ENCODE measurements at regions not wholly inside any gene's neighbourhood (a gene's known extent, or its start where the extent isn't known, plus 50 kb on each side); places are given as distances from the start of the nearest gene placed in this dataset.
"Not testable (repeated sequence)": the region's sequence is repeated elsewhere in the genome, so short reads cannot be mapped to it uniquely, and the experiment has no call there.

DNA sequence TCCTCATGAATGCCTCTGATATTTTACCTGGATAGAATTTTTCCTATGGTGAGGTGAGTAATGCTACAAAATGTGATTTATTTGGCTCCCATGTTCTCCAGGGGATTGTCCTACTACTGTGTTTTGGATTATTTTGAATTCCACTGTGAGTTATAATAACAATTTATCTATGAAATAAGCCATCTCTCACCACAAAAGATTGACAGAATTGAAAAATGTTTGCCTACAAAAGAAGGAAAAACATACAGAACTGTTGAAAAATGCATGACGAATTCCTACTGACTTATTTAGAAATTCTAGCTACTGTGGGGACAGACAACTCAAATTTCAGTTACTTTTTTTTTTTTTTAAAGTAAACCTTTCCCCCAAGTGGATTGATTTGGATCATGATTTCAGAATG, 463.7 kb upstream of the GRIN3A start:
- H3K9me3 ChIP-seq (ENCODE audit: insufficient read depth, low read length), result no peaks in the 10 kb centered on the region

DNA sequence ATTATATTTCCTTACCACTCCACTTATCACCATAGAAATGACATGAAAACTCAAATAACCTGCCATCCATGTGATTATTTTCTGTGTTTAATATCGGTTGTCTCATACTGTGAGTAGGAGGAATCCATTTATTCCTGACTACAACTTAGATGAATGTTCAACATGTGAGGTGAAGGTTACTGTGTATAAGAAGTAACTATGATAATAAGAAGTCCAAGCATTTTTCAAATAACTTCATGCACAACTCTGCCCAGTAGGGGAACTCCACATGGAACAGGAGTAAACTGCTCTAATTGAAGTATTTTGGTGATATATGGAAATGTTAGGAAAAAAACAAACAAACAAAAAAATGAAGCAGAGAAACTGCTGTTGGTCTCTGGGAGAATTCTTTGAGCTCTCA, 447.5 kb upstream of the GRIN3A start:
- H3K27me3 ChIP-seq (ENCODE audit: insufficient read depth, insufficient read length), result no peaks in the 10 kb centered on the region
- no peak for DNase-seq (ENCODE audit: low read depth, low spot score)
- H3K9me3 ChIP-seq (ENCODE audit: insufficient read depth, low read length), result no peaks in the 10 kb centered on the region
- no peaks in the 10 kb centered on the region for H3K36me3 ChIP-seq (ENCODE audit: insufficient read depth, insufficient read length, low read length)
- H3K9ac ChIP-seq (ENCODE audit: insufficient read length, low read depth), result no peak overlapping the region
- H3K4me3 ChIP-seq (ENCODE audit: insufficient read length, low read depth), result no peak overlapping the region
- H3K4me1 ChIP-seq (ENCODE audit: insufficient read depth, insufficient read length), result no peaks in the 10 kb centered on the region
- TF ChIP-seq SUZ12 (IDR thresholded peaks at IDR 0.05; ENCODE audit: extremely low read depth, insufficient read depth, insufficient read length), result no peak
- no peak for TF ChIP-seq ZNF274 (IDR thresholded peaks at IDR 0.05; ENCODE audit: low read depth, low read length)
- no peak for TF ChIP-seq YY1 (IDR thresholded peaks at IDR 0.05; ENCODE audit: insufficient read depth, insufficient read length)

More for the DNA sequence above, 463.7 kb upstream of the GRIN3A start:
- H3K4me3 ChIP-seq (ENCODE audit: insufficient read length, low read depth), result no peak overlapping the region
- DNase-seq (ENCODE audit: low read depth, low spot score), result no peak
- TF ChIP-seq SUZ12 (IDR thresholded peaks at IDR 0.05; ENCODE audit: extremely low read depth, insufficient read depth, insufficient read length), result no peak
- no peak for TF ChIP-seq ZNF274 (IDR thresholded peaks at IDR 0.05; ENCODE audit: low read depth, low read length)
- TF ChIP-seq YY1 (IDR thresholded peaks at IDR 0.05; ENCODE audit: insufficient read depth, insufficient read length), result no peak
- no peak overlapping the region for H3K9ac ChIP-seq (ENCODE audit: insufficient read length, low read depth)
- H3K4me1 ChIP-seq (ENCODE audit: insufficient read depth, insufficient read length), result no peaks in the 10 kb centered on the region
- H3K27me3 ChIP-seq (ENCODE audit: insufficient read depth, insufficient read length), result no peaks in the 10 kb centered on the region
- no peaks in the 10 kb centered on the region for H3K36me3 ChIP-seq (ENCODE audit: insufficient read depth, insufficient read length, low read length)

DNA sequence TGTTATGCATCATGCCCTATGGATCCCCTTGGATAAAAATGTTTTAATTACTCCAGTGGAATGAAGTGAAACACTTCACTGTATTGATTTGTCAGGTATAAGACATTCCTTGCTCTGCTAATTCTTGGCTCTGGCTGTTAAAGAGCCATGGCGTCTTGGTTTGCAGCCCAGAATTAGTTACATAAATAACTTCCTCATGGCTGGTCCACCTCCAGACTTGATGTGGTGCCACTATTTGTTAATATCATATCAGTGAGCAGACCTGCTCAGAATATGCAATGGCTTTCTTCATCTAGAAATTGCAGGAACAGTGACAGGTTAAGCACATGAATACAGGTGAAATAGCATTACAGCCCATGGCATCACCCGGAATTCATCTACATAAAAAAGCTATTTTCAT, 446.9 kb upstream of the GRIN3A start:
- Histone ChIP-seq H3K27me3 (ENCODE audit: insufficient read depth, insufficient read length) (no peaks in the 10 kb centered on the region), H3K9ac (ENCODE audit: insufficient read length, low read depth) (no peak overlapping the region), H3K36me3 (ENCODE audit: insufficient read depth, insufficient read length, low read length) (no peaks in the 10 kb centered on the region), H3K4me3 (ENCODE audit: insufficient read length, low read depth) (no peak overlapping the region), H3K4me1 (ENCODE audit: insufficient read depth, insufficient read length) (no peaks in the 10 kb centered on the region), H3K9me3 (ENCODE audit: insufficient read depth, low read length) (no peaks in the 10 kb centered on the region)
- no peak for DNase-seq (ENCODE audit: low read depth, low spot score)
- TF ChIP-seq YY1 (IDR thresholded peaks at IDR 0.05; ENCODE audit: insufficient read depth, insufficient read length) (no peak), SUZ12 (IDR thresholded peaks at IDR 0.05; ENCODE audit: extremely low read depth, insufficient read depth, insufficient read length) (no peak), ZNF274 (IDR thresholded peaks at IDR 0.05; ENCODE audit: low read depth, low read length) (no peak)

DNA sequence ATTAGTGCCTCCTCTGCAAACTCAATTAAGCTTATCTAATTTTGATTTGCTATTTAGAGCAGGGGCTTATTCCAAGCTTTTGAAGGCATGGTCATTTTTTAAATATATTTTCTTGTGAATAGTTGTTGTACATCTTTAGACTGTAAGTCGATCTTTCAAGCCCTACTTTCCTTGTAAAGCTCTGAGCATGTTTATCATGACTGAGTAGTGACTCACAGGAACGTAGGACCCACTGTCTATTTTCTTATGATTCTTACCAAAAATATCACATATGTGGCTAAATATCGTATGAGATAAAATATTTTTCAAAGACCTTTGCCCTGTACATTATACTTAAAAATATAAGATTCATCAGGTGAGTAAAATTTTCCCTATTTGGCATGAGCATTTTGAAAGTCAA, 440.4 kb upstream of the GRIN3A start:
- no peak for TF ChIP-seq YY1 (IDR thresholded peaks at IDR 0.05; ENCODE audit: insufficient read depth, insufficient read length)
- TF ChIP-seq ZNF274 (IDR thresholded peaks at IDR 0.05; ENCODE audit: low read depth, low read length), result no peak
- no peak for TF ChIP-seq SUZ12 (IDR thresholded peaks at IDR 0.05; ENCODE audit: extremely low read depth, insufficient read depth, insufficient read length)
- Histone ChIP-seq H3K9ac (ENCODE audit: insufficient read length, low read depth) (no peak overlapping the region), H3K36me3 (ENCODE audit: insufficient read depth, insufficient read length, low read length) (no peaks in the 10 kb centered on the region), H3K27me3 (ENCODE audit: insufficient read depth, insufficient read length) (no peaks in the 10 kb centered on the region), H3K4me1 (ENCODE audit: insufficient read depth, insufficient read length) (no peaks in the 10 kb centered on the region), H3K4me3 (ENCODE audit: insufficient read length, low read depth) (no peak overlapping the region), H3K9me3 (ENCODE audit: insufficient read depth, low read length) (no peaks in the 10 kb centered on the region)
- no peak for DNase-seq (ENCODE audit: low read depth, low spot score)

DNA sequence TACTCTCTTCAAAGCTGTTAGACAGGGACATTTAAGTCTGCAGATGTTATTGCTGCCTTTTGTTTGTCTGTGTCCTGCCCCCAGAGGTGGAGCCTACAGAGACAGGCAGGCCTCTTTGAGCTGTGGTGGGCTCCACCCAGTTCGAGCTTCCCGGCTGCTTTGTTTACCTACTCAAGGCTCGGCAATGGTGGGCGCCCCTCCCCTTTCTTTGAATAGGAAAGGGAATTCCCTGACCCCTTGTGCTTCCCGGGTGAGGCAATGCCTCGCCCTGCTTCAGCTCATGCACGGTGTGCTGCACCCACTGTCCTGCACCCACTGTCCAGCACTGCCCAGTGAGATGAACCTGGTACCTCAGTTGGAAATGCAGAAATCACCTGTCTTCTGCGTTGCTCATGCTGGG, 435.8 kb upstream of the GRIN3A start:
- H3K27me3 ChIP-seq (ENCODE audit: insufficient read depth, insufficient read length); H3K4me1 ChIP-seq (ENCODE audit: insufficient read depth, insufficient read length); H3K9me3 ChIP-seq (ENCODE audit: insufficient read depth, low read length); H3K36me3 ChIP-seq (ENCODE audit: insufficient read depth, insufficient read length, low read length); DNase-seq (ENCODE audit: low read depth, low spot score); H3K9ac ChIP-seq (ENCODE audit: insufficient read length, low read depth); H3K4me3 ChIP-seq (ENCODE audit: insufficient read length, low read depth): not testable (repeated sequence)

DNA sequence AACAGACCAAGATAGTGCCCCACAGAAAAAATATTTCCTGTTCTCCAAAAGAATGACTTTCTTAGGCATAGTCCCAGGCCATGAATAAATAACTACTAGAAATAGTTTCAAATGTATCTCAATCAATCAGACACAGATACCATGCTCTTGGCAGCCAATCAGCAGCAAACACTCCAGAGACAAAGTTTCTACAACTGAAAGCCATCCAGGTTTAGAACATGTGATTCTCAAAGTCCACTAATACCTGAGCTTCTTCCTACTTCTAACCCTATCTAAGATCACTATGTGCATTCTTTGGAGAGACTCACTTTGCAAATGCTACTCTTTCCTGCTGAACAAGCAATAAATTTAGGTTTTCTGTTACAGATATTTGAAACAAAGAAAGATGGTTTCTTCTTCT, 425.8 kb upstream of the GRIN3A start:
- no peak for DNase-seq (ENCODE audit: low read depth, low spot score)
- Histone ChIP-seq H3K9me3 (ENCODE audit: insufficient read depth, low read length) (no peaks in the 10 kb centered on the region), H3K9ac (ENCODE audit: insufficient read length, low read depth) (no peak overlapping the region), H3K4me3 (ENCODE audit: insufficient read length, low read depth) (no peak overlapping the region), H3K36me3 (ENCODE audit: insufficient read depth, insufficient read length, low read length) (no peaks in the 10 kb centered on the region), H3K4me1 (ENCODE audit: insufficient read depth, insufficient read length) (no peaks in the 10 kb centered on the region), H3K27me3 (ENCODE audit: insufficient read depth, insufficient read length) (no peaks in the 10 kb centered on the region)
- TF ChIP-seq YY1 (IDR thresholded peaks at IDR 0.05; ENCODE audit: insufficient read depth, insufficient read length), result no peak
- no peak for TF ChIP-seq SUZ12 (IDR thresholded peaks at IDR 0.05; ENCODE audit: extremely low read depth, insufficient read depth, insufficient read length)
- no peak for TF ChIP-seq ZNF274 (IDR thresholded peaks at IDR 0.05; ENCODE audit: low read depth, low read length)

DNA sequence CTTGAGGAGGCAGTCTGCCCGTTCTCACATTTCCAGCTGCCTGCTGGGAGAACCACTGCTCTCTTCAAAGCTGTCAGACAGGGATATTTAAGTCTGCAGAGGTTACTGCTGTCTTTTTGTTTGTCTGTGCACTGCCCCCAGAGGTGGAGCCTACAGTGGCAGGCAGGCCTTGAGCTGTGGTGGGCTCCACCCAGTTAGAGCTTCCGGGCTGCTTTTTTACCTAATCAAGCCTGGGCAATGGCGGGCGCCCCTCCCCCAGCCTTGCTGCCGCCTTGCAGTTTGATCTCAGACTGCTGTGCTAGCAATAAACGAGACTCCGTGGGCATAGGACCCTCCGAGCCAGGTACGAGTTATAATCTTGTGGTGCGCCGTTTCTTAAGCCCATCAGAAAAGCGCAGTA, 414.6 kb upstream of the GRIN3A start:
- not testable (repeated sequence) for H3K4me3 ChIP-seq (ENCODE audit: insufficient read length, low read depth); H3K4me1 ChIP-seq (ENCODE audit: insufficient read depth, insufficient read length); H3K36me3 ChIP-seq (ENCODE audit: insufficient read depth, insufficient read length, low read length); H3K27me3 ChIP-seq (ENCODE audit: insufficient read depth, insufficient read length); H3K9me3 ChIP-seq (ENCODE audit: insufficient read depth, low read length); H3K9ac ChIP-seq (ENCODE audit: insufficient read length, low read depth)
- DNase-seq (ENCODE audit: low read depth, low spot score), result peak; percentile 6

DNA sequence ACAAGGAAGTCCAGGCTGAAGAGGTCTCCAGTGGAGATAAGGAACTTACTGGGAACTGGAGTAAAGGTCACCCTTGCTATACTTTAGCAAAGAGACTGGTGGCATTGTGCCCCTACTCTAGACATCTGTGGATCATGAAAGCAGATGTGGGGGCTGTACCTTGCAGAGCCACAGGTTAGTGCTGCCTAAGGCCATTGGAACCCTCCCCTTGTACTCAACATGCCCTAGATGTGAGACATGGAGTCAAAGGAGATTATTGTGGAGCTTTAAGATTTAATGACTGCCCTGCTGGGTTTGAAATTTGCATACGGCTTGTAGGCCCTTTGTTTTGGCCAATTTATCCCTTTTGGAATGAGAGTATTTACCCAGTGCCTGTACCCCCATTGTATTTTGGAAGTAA, 397.3 kb upstream of the GRIN3A start:
- Histone ChIP-seq H3K4me1 (ENCODE audit: insufficient read depth, insufficient read length) (no peaks in the 10 kb centered on the region), H3K9ac (ENCODE audit: insufficient read length, low read depth) (no peak overlapping the region), H3K36me3 (ENCODE audit: insufficient read depth, insufficient read length, low read length) (no peaks in the 10 kb centered on the region), H3K4me3 (ENCODE audit: insufficient read length, low read depth) (no peak overlapping the region), H3K27me3 (ENCODE audit: insufficient read depth, insufficient read length) (no peaks in the 10 kb centered on the region), H3K9me3 (ENCODE audit: insufficient read depth, low read length) (peaks cover 7% of the 10 kb centered on the region; the same call in 1 of the 2 replicates)
- no peak for TF ChIP-seq YY1 (IDR thresholded peaks at IDR 0.05; ENCODE audit: insufficient read depth, insufficient read length)
- TF ChIP-seq SUZ12 (IDR thresholded peaks at IDR 0.05; ENCODE audit: extremely low read depth, insufficient read depth, insufficient read length), result no peak
- TF ChIP-seq ZNF274 (IDR thresholded peaks at IDR 0.05; ENCODE audit: low read depth, low read length), result no peak
- DNase-seq (ENCODE audit: low read depth, low spot score), result peak; percentile 49

All from NT2/D1 (cell line).